Ovary (tissue), 3 donors: ENCODE measurements at regions not wholly inside any gene's neighbourhood (a gene's known extent, or its start where the extent isn't known, plus 50 kb on each side); places are given as distances from the start of the nearest gene placed in this dataset.
"Not testable (repeated sequence)": the region's sequence is repeated elsewhere in the genome, so short reads cannot be mapped to it uniquely, and the experiment has no call there.

Experiments used
- CTCF ChIP-seq, 3 donors: fragments of 450-650 bp in 2 of 3; fragments of 200-600 bp in 1 of 3; IDR thresholded peaks; one replicate each; pipeline versions ENCODE4 v1.5.1 to v1.8.0; 2016 to 2022; ENCODE audit warnings: antibody characterized with exemption in 3 of 3, mild to moderate bottlenecking in 1 of 3
- EP300 ChIP-seq: sonication (generic); formaldehyde crosslinking; IDR thresholded peaks from one replicate; pipeline ENCODE4 v1.6.1; 2017; ENCODE audit warnings: antibody characterized with exemption
- POLR2A ChIP-seq: fragments of 450-650 bp; IDR thresholded peaks from one replicate; pipeline ENCODE4 v1.6.1; 2017; ENCODE audit warnings: antibody characterized with exemption, mild to moderate bottlenecking, moderate library complexity
- donor health status: DM: no; HTN: no; CAD: no.

- not testable (repeated sequence) for TF ChIP-seq EP300; CTCF (IDR thresholded peaks at IDR 0.05); POLR2A
Measured at GRCh38 chr15:98088307-98088945, 127.9 kb downstream of the ARRDC4 start.
